GM21528 (cell line): ENCODE measurements at regions not wholly inside any gene's neighbourhood (a gene's known extent, or its start where the extent isn't known, plus 50 kb on each side); places are given as distances from the start of the nearest gene placed in this dataset.
"Not testable (repeated sequence)": the region's sequence is repeated elsewhere in the genome, so short reads cannot be mapped to it uniquely, and the experiment has no call there.

ENCODE experiments used
- ATAC-seq: cut with Tn5 transposase; IDR thresholded peaks from one replicate; pipeline ENCODE4 v1.9.1; 2021; ENCODE audit warnings: mild to moderate bottlenecking, moderate library complexity; ENCODE audit not compliant: unreplicated experiment, low FRiP score

- ATAC-seq, result no peak
Measured at GRCh38 chr2:204386668-204387067, 158.6 kb upstream of the PARD3B start.

DNA sequence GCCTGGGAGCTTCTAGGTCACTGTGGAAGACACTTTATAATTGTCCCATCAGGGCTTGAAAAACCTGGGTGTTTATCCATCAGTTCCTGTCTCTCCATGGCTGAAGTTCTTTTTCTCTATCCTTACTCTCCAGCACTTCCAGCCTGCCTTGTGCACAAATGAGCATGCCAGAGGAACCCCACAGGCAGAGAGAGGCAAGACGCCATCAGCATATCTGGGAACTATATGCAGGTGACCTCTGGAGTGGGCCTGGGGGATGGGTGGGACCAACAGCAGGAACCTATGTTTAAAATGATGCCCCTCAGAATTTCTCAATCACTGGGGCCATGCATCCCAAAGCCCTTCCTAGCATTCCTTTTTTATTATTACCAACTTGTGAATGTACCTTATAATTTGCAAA lies 156.2 kb upstream of the PARD3B start:
- no peak for ATAC-seq

GRCh38 chr2:204389856-204390255 lies 155.4 kb upstream of the PARD3B start:
- ATAC-seq, result no peak

GRCh38 chr2:204395539-204395938 lies 149.7 kb upstream of the PARD3B start:
- no peak for ATAC-seq

- ATAC-seq, result no peak
Measured at GRCh38 chr2:204401114-204401513, 144.2 kb upstream of the PARD3B start.

DNA sequence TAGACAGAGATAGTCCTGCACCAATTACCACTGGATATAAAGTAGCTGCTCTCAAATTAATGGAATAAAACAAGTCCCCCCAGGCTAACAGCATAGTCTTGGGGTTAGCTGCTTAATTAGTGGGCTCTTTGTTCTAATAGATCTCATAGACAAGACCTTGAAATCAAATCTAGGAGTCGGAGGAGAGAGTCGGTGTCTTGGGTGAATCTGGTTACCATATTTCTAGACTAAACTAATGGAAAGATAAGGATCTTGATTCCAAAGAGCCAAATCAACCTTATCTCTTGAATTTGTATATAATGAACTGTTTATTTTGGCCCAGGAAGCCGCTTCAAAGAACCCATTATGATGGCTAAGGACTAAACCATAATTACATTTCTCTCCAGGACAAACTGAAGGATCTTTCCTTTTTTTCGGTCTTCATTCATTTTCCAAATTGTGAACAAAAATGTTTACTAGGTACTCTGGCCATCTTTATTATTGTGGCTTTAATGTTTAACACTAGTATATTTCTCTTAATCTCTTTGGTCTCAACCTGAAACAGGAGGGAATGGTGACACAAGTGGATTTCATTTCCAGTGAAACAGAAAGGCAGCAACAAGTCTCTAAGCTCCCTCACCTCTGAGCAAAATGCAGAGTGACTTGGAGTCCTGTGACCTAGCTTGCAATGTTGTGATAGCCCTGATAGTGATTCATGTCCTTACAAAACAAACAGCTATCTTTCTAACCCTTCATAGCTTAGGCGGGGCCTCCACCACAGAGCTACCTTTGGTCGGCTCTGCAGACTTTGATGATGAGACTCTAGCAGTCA lies 137.9 kb upstream of the PARD3B start:
- ATAC-seq, result no peak

GRCh38 chr2:204412782-204413181 lies 132.5 kb upstream of the PARD3B start:
- not testable (repeated sequence) for ATAC-seq

DNA sequence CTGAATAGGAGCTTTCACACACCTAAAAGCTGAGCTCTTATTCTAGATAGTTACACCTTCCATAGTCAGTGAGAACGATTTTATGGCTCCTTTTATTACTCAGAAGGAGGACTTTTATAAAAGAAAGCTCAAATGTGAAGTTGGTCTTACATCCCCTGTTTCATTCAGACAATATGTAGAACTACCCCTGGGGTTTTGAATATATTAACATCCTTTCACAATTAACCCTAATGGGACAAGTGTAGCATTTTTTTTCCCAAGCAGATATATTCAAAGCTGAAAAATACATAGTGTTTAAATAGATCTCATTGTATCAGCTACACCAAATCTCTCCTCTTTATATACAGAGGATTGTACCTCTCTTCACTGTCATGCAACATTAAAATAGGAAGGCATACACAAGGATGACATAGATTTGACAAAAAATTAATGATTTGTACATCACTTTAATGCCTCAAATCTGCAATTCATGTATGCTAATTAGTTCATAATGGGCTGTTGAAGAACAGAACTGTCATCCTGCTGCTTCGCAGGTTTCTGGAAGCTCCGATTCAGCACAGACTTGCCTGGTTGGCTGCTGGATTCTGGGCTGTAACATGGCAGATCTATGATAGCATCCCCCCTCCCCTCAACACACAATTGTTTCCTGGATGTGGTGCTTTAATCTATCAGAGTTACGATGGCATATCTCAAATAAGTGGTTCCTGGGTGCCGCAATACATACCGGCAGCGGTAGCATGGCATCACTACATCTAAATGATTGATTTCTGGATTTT lies 129.7 kb upstream of the PARD3B start:
- no peak for ATAC-seq

GRCh38 chr2:204416236-204416635 lies 129.0 kb upstream of the PARD3B start:
- no peak for ATAC-seq

DNA sequence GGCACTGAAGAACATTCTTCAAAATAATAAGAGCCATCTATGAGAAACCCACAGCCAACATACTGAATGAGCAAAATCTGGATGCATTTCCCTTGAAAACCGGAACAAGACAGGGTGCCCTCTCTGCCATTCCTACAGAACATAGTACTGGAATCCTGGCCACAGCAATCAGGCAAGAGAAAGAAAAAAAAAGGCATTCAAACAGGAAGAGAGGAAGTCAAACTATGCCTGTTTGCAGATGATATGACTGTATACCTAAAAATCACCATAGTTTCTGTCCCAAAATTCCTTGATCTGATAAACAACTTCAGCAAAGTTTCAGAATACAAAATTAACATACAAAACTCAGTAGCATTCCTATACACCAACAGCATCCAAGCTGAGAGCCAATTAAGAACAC lies 119.5 kb upstream of the PARD3B start:
- ATAC-seq, result no peak

- ATAC-seq, result no peak
Measured at GRCh38 chr2:204428675-204429074, 116.6 kb upstream of the PARD3B start.

GRCh38 chr2:204431529-204431928 lies 113.7 kb upstream of the PARD3B start:
- ATAC-seq, result no peak

GRCh38 chr2:204432196-204432595 lies 113.1 kb upstream of the PARD3B start:
- no peak for ATAC-seq

GRCh38 chr2:204434660-204435462 lies 110.4 kb upstream of the PARD3B start:
- ATAC-seq, result no peak

DNA sequence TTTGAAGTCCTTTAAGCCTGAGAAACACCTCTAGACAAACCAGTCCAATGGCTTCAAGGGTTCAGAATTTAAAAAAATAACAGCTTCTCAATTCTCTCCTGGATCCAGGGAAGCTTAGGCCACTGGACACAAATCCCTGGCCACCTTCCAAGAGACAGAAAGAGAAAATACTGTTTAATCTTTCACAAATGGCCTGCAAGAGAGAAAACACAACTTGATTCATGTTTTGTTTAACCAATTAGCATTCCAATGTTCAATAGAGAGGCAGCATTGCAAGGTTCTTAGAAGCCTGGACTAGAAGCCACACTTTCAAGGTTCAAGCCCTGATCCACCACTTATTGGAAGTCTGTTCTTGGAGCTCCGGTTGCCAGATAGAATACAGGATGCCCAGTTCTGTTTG lies 109.0 kb upstream of the PARD3B start:
- no peak for ATAC-seq

- no peak for ATAC-seq
Measured at GRCh38 chr2:204437408-204437807, 107.9 kb upstream of the PARD3B start.

DNA sequence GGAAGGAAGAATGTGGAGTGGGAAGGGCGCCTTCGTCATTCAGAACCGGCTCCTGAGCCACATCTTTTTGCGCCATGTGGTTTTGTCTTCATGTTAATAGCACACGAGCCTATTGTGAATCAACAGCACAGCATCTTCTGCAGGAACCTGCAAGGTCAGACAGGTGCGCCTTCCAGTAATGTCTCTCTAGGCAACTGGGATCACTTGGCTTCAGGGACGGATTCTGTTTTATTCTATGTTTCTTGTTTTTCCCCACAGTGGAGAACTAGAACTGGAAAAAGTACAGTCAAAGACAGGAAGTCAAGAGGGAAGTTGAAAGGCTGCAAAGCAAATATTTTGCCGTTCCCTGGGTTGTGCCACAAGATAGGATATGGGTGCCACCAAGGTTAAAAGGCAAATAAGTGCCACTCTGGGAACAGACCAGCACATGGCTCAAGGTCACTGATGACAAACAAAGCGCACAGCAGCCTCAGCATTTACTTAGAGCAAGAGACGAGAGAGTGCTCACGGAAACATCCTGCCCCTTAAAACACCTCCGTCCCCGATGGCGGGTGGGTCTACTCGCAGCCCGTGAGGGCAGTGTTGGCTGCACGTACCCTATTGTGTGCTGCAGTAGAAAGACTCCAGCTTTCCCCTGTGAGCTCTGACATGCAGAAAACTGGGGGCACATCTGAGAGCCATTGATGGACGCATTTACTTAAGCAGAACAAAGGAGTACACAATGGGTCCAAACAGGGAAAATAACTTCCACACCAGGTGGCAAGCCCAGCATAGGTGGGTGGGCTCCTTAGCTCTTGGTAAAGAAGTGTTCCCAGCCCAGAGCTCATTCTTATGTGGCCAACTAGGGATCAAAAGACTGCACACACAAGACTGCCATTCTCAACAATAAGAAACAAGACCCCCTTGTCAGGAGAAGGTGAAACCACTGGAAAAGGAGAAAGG lies 107.2 kb upstream of the PARD3B start:
- no peak for ATAC-seq

DNA sequence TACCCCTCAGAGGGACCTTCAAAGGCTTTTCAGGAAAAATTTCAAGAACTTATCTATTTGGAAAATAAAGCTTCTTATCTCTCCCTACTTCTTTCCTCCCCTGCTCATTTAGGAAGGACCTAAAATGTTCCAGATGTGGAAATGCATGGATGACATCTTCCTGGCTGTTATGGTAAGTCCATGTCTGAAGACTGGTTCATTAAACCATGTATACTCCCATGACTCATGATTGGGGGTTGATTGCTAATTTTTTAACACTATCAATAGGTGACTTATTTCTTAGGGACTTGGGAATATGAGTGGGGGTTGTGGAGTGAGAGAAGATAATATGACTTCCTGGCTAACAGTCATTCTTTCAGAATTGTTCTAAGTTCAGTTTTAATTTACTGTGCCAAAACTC lies 104.0 kb upstream of the PARD3B start:
- ATAC-seq, result no peak

- no peak for ATAC-seq
Measured at GRCh38 chr2:204445149-204445548, 100.1 kb upstream of the PARD3B start.

DNA sequence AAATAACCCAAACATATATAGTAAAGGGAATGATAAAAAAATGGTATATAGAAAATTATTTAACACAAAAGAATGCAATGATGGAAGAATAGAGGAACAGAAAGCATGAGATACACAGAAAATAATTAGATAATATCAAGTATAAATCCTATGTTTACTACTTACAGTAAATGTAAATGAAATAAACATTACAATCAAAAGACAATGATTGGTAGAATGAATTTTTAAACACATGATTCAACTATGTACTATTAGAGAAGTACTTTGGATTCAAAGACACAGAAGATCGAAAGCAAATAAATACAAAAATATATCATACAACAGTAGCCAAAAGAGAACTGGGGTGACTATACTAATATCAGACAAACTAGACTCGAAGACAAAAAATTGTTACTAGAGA lies 97.6 kb upstream of the PARD3B start:
- no peak for ATAC-seq
